ENCODE measurements at regions not wholly inside any gene's neighbourhood (a gene's known extent, or its start where the extent isn't known, plus 50 kb on each side); places are given as distances from the start of the nearest gene placed in this dataset.

GRCh38 chr5:143733665-143734455 is 78.1 kb upstream of the HMHB1 start:
- BruUV-seq (replicated peaks): no TSS peak
- Histone ChIP-seq H3K79me2 (ENCODE audit: insufficient read depth, low read length) (no peaks in the 10 kb centered on the region), H2AFZ (ENCODE audit: low read length) (no peak overlapping the region), H3K9me3 (ENCODE audit: low read length) (no peaks in the 10 kb centered on the region), H3K4me2 (ENCODE audit: low read depth, low read length) (no peak overlapping the region), H3K4me3 (replicated peaks in 1 of 3; ENCODE audit: insufficient read depth in 1 of 3, low read depth in 2 of 3, low read length in 3 of 3) (no peak overlapping the region), H3K9ac (ENCODE audit: insufficient read depth, low read depth, low read length) (no peak overlapping the region), H3K36me3 (replicated peaks in 1 of 2; ENCODE audit: control insufficient read depth in 1 of 2, insufficient read depth in 2 of 2, low read length in 2 of 2) (no peaks in the 10 kb centered on the region), H4K20me1 (ENCODE audit: insufficient read depth, low read length) (no peaks in the 10 kb centered on the region), H3K4me1 (ENCODE audit: insufficient read depth, low read length) (no peaks in the 10 kb centered on the region), H3K27me3 (ENCODE audit: control insufficient read depth in 1 of 2, insufficient read depth in 2 of 2, low read length in 2 of 2) (peaks cover 0 to 5% of the 10 kb centered on the region in 2 experiments; a peak in 1 of 5 replicates), H3K27ac (ENCODE audit: extremely low read length, insufficient read depth, low read length) (no peak overlapping the region)
- in situ Hi-C loops (cut with HindIII; ENCODE audit: extremely low pct_ligation_motif_present, low pct_unique_long_range_greater_than_20kb) (no loop called here), intact Hi-C loops (cut with micrococcal nuclease; ENCODE audit: unreplicated experiment) (no loop called here)
- no peak for TF ChIP-seq ELK4 (CRISPR knock-in tag; IDR thresholded peaks at IDR 0.05; ENCODE audit: borderline replicate concordance)
- no peak for TF ChIP-seq ZBTB2 (CRISPR knock-in tag; IDR thresholded peaks at IDR 0.05; ENCODE audit: low read depth)
- no peak for TF ChIP-seq ZBTB39 (CRISPR knock-in tag; IDR thresholded peaks at IDR 0.05)
- TF ChIP-seq ZNF747 (CRISPR knock-in tag; IDR thresholded peaks at IDR 0.05; ENCODE audit: borderline replicate concordance): no peak
- no peak for TF ChIP-seq ZNF724P (CRISPR knock-in tag; IDR thresholded peaks at IDR 0.05; ENCODE audit: borderline replicate concordance)
- no peak for TF ChIP-seq NFRKB (IDR thresholded peaks at IDR 0.05)
- TF ChIP-seq ZNF136 (CRISPR knock-in tag; IDR thresholded peaks at IDR 0.05; ENCODE audit: low read depth): no peak
- no peak for TF ChIP-seq POLR2G (IDR thresholded peaks at IDR 0.05; ENCODE audit: low read depth, low read length)
- no peak for TF ChIP-seq SRSF4 (IDR thresholded peaks at IDR 0.05; ENCODE audit: low read depth, low read length, poor library complexity, severe bottlenecking)
- TF ChIP-seq ZBTB8A (CRISPR knock-in tag; IDR thresholded peaks at IDR 0.05; ENCODE audit: borderline replicate concordance, low read depth): no peak
- TF ChIP-seq ZNF652 (CRISPR knock-in tag; IDR thresholded peaks at IDR 0.05; ENCODE audit: borderline replicate concordance, low read depth): no peak
- FAIRE-seq: no peak
- WGBS (ENCODE audit: low lambda C conversion rate): 54% methylated on average over 6 of the region's 6 CpGs
- ChIA-PET CTCF (ENCODE audit: low intra/inter-chr PET ratio, low total read pairs) (no interaction called here), POLR2A (no interaction called here)
- DNase-seq (ENCODE audit: low spot score): no peak
- no peak for ATAC-seq

Data from HepG2 (cell line).